H9 (cell line): ENCODE measurements at regions not wholly inside any gene's neighbourhood (a gene's known extent, or its start where the extent isn't known, plus 50 kb on each side); places are given as distances from the start of the nearest gene placed in this dataset.

ENCODE experiments used
- DNase-seq: peaks from one replicate; pipeline ENCODE4 v3.0.0-alpha.2; 2017
- H2AFZ ChIP-seq: one replicate; pipeline ENCODE4 v1.6.1; 2013; ENCODE audit warnings: mild to moderate bottlenecking, low read length, control low read depth, moderate library complexity
- H2AK5ac ChIP-seq: 2 replicates; pipeline ENCODE4 v1.6.1; 2013; ENCODE audit warnings: low read length, control low read depth, mixed read lengths; ENCODE audit not compliant: insufficient read length
- H2BK120ac ChIP-seq: one replicate; pipeline ENCODE4 v1.6.1; 2013; ENCODE audit warnings: low read depth, mild to moderate bottlenecking, low read length, control low read depth, inconsistent platforms; ENCODE audit not compliant: poor library complexity, severe bottlenecking
- H2BK12ac ChIP-seq: 2 replicates; pipeline ENCODE4 v1.6.1; 2013; ENCODE audit warnings: low read length, control low read depth, mixed read lengths, low read depth; ENCODE audit not compliant: insufficient read length
- H2BK15ac ChIP-seq: 2 replicates; pipeline ENCODE4 v1.6.1; 2013; ENCODE audit warnings: low read depth, low read length, control low read depth
- H2BK20ac ChIP-seq: one replicate; pipeline ENCODE4 v1.6.1; 2013; ENCODE audit warnings: low read depth, mild to moderate bottlenecking, low read length, control low read depth, inconsistent platforms; ENCODE audit not compliant: poor library complexity, severe bottlenecking
- H2BK5ac ChIP-seq: 2 replicates; pipeline ENCODE4 v1.6.1; 2013; ENCODE audit warnings: low read length, control low read depth, mixed read lengths; ENCODE audit not compliant: insufficient read length
- H3K14ac ChIP-seq: 2 replicates; pipeline ENCODE4 v1.6.1; 2013; ENCODE audit warnings: low read length, control low read depth; ENCODE audit not compliant: insufficient read depth
- H3K18ac ChIP-seq: 2 replicates; pipeline ENCODE4 v1.6.1; 2013; ENCODE audit warnings: low read depth, mild to moderate bottlenecking, mixed read lengths, low read length, control low read depth; ENCODE audit not compliant: insufficient read length
- H3K23ac ChIP-seq: 2 replicates; pipeline ENCODE4 v1.6.1; 2013; ENCODE audit warnings: low read length, control low read depth, mixed read lengths, low read depth; ENCODE audit not compliant: insufficient read length
- H3K23me2 ChIP-seq: 2 replicates; pipeline ENCODE4 v1.6.1; 2013; ENCODE audit warnings: low read depth, mild to moderate bottlenecking, mixed read lengths, low read length, control low read depth; ENCODE audit not compliant: insufficient read length, poor library complexity, severe bottlenecking
- H3K27ac ChIP-seq: 2 replicates; pipeline ENCODE4 v1.5.1; 2013; ENCODE audit warnings: low read length, control low read depth, mixed read lengths, low read depth; ENCODE audit not compliant: insufficient read length
- H3K27me3 ChIP-seq: 2 replicates; pipeline ENCODE4 v1.6.1; 2013; ENCODE audit warnings: low read length, control low read depth, inconsistent platforms; ENCODE audit not compliant: insufficient read depth
- H3K4ac ChIP-seq: 2 replicates; pipeline ENCODE4 v1.6.1; 2013; ENCODE audit warnings: low read depth, mild to moderate bottlenecking, control low read depth, inconsistent platforms, low read length, moderate library complexity
- H3K4me1 ChIP-seq: 2 replicates; pipeline ENCODE4 v1.6.1; 2013; ENCODE audit warnings: low read length, control low read depth, inconsistent platforms; ENCODE audit not compliant: insufficient read depth
- H3K4me2 ChIP-seq: 2 replicates; pipeline ENCODE4 v1.6.1; 2013; ENCODE audit warnings: low read length, control low read depth, mixed read lengths; ENCODE audit not compliant: insufficient read length, insufficient read depth
- H3K56ac ChIP-seq: 2 replicates; pipeline ENCODE4 v1.6.1; 2013; ENCODE audit warnings: low read depth, mild to moderate bottlenecking, mixed read lengths, low read length, control low read depth; ENCODE audit not compliant: insufficient read length
- H3K79me1 ChIP-seq: 2 replicates; pipeline ENCODE4 v1.6.1; 2013; ENCODE audit warnings: low read depth, mild to moderate bottlenecking, moderate library complexity, low read length, control low read depth, inconsistent platforms; ENCODE audit not compliant: insufficient read depth, poor library complexity, severe bottlenecking
- H3K79me2 ChIP-seq: 2 replicates; pipeline ENCODE4 v1.6.1; 2013; ENCODE audit warnings: low read length, control low read depth, inconsistent platforms; ENCODE audit not compliant: insufficient read depth
- H3K9ac ChIP-seq: 2 replicates; pipeline ENCODE4 v1.6.1; 2013; ENCODE audit warnings: low read length, control low read depth, mixed read lengths; ENCODE audit not compliant: insufficient read length; ENCODE audit errors: extremely low read depth
- H3K9me3 ChIP-seq: one replicate; pipeline ENCODE4 v1.6.1; 2013; ENCODE audit warnings: low read depth, low read length, inconsistent platforms; ENCODE audit not compliant: control insufficient read depth
- H3T11ph ChIP-seq: one replicate; pipeline ENCODE4 v1.6.1; 2013; ENCODE audit warnings: mild to moderate bottlenecking, low read length, control low read depth, inconsistent platforms
- H4K20me1 ChIP-seq: one replicate; pipeline ENCODE4 v1.6.1; 2013; ENCODE audit not compliant: control insufficient read depth, insufficient read length, insufficient read depth
- H4K5ac ChIP-seq: 2 replicates; pipeline ENCODE4 v1.6.1; 2013; ENCODE audit warnings: low read depth, mild to moderate bottlenecking, mixed read lengths, low read length, control low read depth; ENCODE audit not compliant: insufficient read length
- H4K8ac ChIP-seq: replicated peaks from 2 replicates; pipeline ENCODE4 v1.6.1; 2013; ENCODE audit warnings: low read length, control low read depth, mixed read lengths, low read depth; ENCODE audit not compliant: insufficient read length
- H4K91ac ChIP-seq: 2 replicates; pipeline ENCODE4 v1.6.1; 2013; ENCODE audit warnings: low read depth, mild to moderate bottlenecking, moderate library complexity, mixed read lengths, low read length, control low read depth; ENCODE audit not compliant: insufficient read length
- H3K27ac Mint-ChIP-seq, 3 experiments: 2 replicates in 2 of 3; 3 replicates in 1 of 3; pipeline ENCODE4 v1.8.0; 2020 to 2021; ENCODE audit warnings: mixed read lengths in 3 of 3, mild to moderate bottlenecking in 1 of 3, moderate library complexity in 1 of 3
- H3K27me3 Mint-ChIP-seq: 2 replicates; pipeline ENCODE4 v1.8.0; 2021; ENCODE audit warnings: low read depth, mild to moderate bottlenecking, moderate library complexity, mixed read lengths
- H3K36me3 Mint-ChIP-seq, 3 experiments: 2 replicates in 2 of 3; 3 replicates in 1 of 3; pipeline ENCODE4 v1.8.0; 2020 to 2021; ENCODE audit warnings: low read depth in 3 of 3, mixed read lengths in 3 of 3; ENCODE audit not compliant: insufficient read depth in 1 of 3
- H3K4me1 Mint-ChIP-seq, 2 experiments: 2 replicates each; pipeline ENCODE4 v1.8.0; 2020; ENCODE audit warnings: mixed read lengths in 2 of 2
- H3K4me3 Mint-ChIP-seq, 2 experiments: 2 replicates in 1 of 2; 3 replicates in 1 of 2; pipeline ENCODE4 v1.8.0; 2020 to 2021; ENCODE audit warnings: mild to moderate bottlenecking in 2 of 2, mixed read lengths in 2 of 2, moderate library complexity in 1 of 2
- H3K9me3 Mint-ChIP-seq, 2 experiments: 2 replicates in 1 of 2; 3 replicates in 1 of 2; pipeline ENCODE4 v1.8.0; 2020; ENCODE audit warnings: mild to moderate bottlenecking in 2 of 2, mixed read lengths in 2 of 2, moderate library complexity in 1 of 2
- CTCF ChIP-seq: fragments of 200-600 bp; sonication (generic); conservative IDR thresholded peaks from 3 replicates; pipeline ENCODE4 v1.8.0; 2021; ENCODE audit warnings: antibody characterized with exemption, mild to moderate bottlenecking
- WGBS: extraction: QIAGEN DNeasy Blood & Tissue Kit; methylation state at CpG from one replicate; pipeline ENCODE4 v1.1.7; 2013; ENCODE audit warnings: missing lambda C conversion rate, low lambda C conversion rate, mixed read lengths; ENCODE audit not compliant: insufficient read length; ENCODE audit errors: extremely low coverage; 5-methylcytosine and 5-hydroxymethylcytosine counted together

- no peaks in the 10 kb centered on the region for H3K4me1 ChIP-seq
- H3K9me3 Mint-ChIP-seq, result peaks cover 15 to 18% of the 10 kb centered on the region in 2 experiments
- H3K27ac ChIP-seq, result no peak overlapping the region
- H3K4me1 Mint-ChIP-seq, result peaks cover 14 to 17% of the 10 kb centered on the region in 2 experiments
- H3K23ac ChIP-seq, result no peak overlapping the region
- H2AK5ac ChIP-seq, result no peak overlapping the region
- H3K27ac Mint-ChIP-seq, result peak overlapping the region in 1 of 3 experiments; percentile 59; a peak in 1 of 7 replicates
- WGBS, result no CpG with 5 or more reads among the region's 17 CpGs
- peaks cover 6 to 10% (median 7%) of the 10 kb centered on the region in 3 experiments for H3K36me3 Mint-ChIP-seq
- no peak overlapping the region for H3K4me3 Mint-ChIP-seq
- H3K18ac ChIP-seq, result no peak overlapping the region
- H3K4ac ChIP-seq, result no peak overlapping the region
- no peaks in the 10 kb centered on the region for H3K79me2 ChIP-seq
- no peak overlapping the region for H4K8ac ChIP-seq
- H2AFZ ChIP-seq, result no peak overlapping the region
- DNase-seq, result no peak
- no peaks in the 10 kb centered on the region for H4K20me1 ChIP-seq
- H3K9me3 ChIP-seq, result no peaks in the 10 kb centered on the region
- H2BK120ac ChIP-seq, result no peak overlapping the region
- H3T11ph ChIP-seq, result no peak overlapping the region
- TF ChIP-seq CTCF, result no peak
- H3K4me2 ChIP-seq, result no peak overlapping the region
- H3K56ac ChIP-seq, result no peak overlapping the region
- no peak overlapping the region for H2BK5ac ChIP-seq
- H2BK12ac ChIP-seq, result no peak overlapping the region
- H3K23me2 ChIP-seq, result no peaks in the 10 kb centered on the region
- no peak overlapping the region for H3K9ac ChIP-seq
- H2BK20ac ChIP-seq, result no peak overlapping the region
- no peaks in the 10 kb centered on the region for H3K79me1 ChIP-seq
- H3K14ac ChIP-seq, result no peak overlapping the region
- no peak overlapping the region for H4K91ac ChIP-seq
- no peak overlapping the region for H4K5ac ChIP-seq
- no peaks in the 10 kb centered on the region for H3K27me3 ChIP-seq
- H2BK15ac ChIP-seq, result no peak overlapping the region
- H3K27me3 Mint-ChIP-seq, result peaks cover 2% of the 10 kb centered on the region
These were observed 130.7 kb downstream of the C16orf95 start for GRCh38 chr16:87186446-87186845.
